HG02759 (cell line): ENCODE measurements at regions not wholly inside any gene's neighbourhood (a gene's known extent, or its start where the extent isn't known, plus 50 kb on each side); places are given as distances from the start of the nearest gene placed in this dataset.

Experiments
- ATAC-seq: cut with Tn5 transposase; IDR thresholded peaks from one replicate; pipeline ENCODE4 v1.9.1; 2021; ENCODE audit warnings: mild to moderate bottlenecking, moderate library complexity; ENCODE audit not compliant: unreplicated experiment

DNA sequence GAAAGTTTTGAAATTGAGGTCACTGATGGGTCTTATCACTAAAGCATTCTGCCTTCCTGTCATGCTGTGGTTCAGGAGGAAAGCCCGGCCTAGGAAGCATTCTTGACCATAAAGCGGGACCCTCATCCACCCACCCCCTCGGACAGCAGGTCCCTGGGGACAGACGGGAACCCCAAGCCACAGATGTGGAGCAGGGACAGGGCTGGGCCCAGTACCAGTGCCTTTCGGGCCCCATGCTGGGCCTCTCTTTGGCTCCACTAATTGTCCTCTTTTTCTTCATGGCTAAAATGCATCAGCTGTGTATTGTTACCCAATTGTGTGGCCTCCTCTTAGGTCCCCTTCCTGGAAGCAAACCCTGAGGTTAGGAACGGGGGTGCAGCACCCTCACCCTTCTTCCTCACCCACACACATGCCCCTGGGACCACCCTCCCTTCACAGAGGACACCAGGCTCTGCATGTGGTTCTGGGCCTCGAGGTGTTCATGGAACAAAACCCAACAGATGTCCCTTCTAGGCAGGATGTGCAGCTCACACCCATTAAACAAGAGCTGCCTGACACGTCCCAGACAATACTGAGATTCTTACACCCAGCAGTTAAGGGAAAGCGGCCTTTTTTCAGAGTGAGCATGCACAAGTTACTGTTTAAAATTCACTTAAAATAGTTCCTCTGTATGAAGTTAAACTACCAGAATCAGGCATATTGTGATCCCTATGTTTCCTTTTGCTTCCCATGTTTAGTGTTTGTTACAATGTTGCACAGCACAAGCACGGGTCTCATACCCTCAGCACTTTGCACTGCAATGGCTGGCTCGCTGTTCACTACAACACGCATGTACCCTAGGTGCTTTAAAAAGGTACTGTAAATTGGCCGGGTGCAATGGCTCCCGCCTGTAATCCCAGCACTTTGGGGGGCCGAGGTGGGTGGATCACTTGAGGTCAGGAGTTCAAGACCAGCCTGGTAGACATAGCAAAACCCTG is 807.6 kb downstream of the BRD1 start:
- no peak for ATAC-seq

DNA sequence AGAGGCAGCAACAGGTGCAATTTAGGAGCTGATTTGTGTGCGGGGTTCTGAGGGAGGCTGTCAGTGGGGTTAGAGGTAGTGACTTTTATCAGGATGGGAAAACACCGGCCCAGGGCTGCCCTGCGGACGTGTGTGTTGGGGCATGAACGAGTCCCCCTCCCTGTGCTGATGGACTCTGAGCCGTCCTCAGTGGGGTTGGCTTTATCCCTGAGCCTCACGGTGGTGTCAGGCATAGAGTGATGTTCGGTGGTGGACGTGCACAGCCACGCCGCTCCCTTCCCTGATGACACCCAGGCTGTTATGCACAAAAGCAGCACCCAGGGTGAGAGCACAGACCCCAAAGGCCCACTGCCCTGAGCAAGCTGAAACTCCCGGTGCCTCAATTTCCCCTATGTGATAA is 809.1 kb downstream of the BRD1 start:
- ATAC-seq = no peak

DNA sequence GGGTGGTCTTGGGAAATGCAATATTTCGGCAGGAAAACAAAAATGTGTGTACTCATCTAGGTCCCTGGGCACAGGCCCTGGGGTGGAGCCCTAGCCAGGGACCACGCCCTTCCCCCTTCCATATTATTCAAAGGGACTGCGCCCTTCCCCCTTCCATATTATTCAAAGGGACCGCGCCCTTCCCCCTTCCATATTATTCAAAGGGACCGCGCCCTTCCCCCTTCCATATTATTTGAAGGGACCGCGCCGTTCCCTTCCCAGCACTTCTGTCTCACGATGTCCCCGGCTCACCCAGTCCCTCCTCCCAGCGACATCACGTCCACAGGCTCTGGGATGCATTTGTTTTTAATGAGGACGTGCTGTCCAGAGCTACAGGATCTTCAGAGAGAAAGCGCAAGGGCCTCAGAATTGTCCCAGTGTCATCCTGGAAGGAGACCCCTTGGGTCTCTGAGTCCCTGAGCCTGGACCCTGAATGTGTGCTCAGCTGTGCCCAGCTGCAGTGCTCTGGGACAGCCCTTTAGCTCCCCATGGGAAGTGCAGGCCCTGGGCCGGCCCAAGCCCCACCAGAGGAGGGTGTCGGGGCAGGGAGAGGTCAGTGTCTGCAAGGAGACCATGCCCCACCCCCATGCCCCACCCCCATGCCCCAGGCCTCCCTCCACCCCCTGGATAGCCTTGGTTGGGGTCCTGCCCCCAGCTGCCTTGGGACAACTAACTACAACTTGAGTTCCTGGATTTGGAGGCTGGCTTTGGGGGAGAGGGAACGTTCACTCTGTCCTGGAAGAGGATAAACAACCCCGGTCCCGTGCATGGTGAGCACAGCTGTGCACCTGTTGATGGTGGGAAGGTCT is 810.0 kb downstream of the BRD1 start:
- ATAC-seq = no peak

DNA sequence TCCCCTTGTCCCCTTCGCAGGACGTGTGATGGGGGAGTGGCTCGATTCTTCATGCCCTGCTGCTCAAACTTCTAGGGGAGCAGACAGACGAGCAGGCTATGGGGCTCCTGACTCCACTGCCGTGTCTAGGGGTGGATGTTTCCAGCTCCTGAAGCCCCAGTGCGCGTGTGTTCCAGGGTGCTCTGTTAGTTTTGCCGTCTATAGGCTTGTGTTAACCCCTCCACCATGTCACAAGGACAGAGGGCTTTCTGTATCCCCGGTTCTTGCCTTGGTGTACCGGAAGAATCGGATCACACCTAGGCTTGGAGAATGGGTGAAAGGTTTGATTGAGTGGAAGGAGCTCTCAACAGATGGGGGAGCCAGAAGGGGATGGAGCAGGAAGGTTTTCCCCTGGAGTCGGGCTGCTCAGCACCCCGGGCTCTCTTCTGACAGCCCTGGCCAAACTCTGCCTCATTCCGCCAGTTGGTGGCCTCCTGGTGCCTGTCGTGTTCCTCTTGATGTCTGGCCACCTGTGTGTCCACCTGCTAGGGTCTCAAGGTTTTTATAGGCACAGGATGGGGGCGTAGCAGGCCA is 810.7 kb downstream of the BRD1 start:
- ATAC-seq = no peak

DNA sequence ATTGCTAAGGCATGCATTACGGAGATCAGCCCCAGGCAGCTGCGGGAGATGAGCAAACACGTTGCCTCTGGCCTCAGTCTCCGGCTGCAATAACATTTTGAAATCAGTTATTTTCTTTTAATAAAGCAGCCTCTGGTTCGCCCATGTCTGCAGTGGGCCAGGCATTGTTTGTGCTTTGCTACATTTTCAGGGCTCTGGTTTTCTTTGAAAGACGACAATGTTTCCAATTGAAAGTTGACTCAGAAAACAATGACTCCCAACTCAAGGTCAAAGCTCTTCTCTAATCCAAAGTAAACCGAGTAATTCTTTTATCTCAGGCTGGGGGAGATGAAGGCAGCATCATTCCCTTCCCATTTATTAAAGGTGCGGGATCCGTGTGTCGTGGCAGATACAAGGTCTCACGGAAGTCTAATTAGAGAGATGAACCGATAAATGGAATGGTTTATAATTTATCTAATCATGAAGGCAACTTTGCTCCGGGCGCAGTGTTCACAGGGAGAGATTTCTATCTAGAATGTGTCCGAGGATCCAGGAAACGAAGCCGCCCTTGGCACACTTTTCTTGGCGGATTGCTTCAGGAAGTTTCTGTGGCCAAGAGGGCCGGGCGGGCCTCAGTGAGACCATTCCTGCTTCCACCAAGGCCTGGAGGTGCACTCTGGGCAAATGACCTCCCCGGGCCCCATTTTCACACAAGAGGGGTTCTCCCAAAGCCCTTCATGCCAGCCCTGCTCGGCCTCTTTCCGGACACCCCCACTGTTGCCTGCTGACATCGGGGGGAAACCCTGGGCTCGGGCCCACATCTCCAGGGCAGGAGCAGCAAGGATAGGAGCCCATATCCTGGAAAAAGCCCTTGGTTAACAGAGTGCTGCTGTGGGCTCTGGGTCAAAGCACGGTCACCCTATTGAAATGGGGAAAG is 811.4 kb downstream of the BRD1 start:
- ATAC-seq = no peak

DNA sequence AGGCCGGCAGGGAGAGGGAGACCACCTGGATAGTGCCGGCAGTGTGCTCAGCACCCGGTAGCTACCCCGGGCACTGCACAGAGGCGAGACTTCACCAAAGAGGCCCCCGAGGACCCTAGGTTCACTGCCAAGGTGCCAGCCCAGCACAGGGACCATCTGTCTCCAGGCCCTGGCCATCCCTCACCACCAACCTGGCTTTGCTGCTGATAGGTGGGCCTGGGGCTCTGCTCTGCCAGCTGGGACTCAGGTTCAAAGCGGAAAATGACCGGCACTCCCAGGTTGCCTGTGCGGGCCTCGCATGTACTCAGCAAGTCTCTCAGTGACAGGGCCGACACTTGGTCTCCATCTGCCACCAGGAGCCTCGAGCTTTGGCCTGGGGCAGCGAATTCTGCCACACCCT is 812.2 kb downstream of the BRD1 start:
- no peak for ATAC-seq

DNA sequence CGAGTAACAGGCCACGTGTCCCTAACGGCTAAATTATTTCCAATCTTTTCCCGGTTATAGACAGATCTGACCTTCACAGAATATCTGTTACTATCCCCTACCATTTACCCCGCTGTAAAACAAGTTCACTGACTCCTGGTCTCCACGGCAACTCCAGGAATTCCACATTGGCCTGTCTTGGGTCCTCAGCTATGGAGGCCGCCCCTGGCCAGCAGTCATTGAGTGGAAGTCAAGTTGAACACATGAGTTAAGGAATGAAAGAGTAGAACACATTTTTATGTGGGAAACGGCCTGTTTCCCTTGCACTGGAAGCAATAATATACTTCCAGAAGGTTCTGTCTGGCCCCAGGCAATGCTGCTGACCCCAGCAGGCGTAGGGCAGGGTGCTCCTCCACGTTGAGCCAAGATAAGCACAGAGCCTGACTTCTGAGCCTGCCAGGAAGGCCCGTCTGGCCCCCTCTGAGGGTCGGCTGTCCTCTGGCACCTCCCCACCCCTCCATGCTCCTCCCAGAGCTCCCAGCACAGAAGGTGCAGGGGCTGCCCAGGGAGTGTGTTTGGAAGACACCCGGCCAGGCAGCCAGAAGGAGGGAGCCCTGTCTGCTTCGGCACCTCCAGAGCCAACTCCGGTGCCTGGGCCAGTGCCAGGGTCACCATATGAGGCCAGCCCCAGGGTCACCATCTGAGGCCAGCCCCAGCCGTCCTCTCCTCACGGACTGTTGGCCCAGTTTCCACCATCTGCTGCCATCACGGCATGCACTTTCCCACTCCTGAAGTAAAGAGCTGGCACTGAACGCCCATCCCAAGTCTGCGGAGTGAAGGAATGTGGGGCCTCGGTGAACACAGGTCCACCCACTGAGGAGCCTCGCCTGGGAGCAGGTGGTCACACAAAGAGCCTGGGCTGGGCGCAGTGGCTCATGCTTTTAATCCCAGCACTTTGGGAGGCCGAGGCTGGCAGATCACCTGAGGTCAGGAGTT is 813.2 kb downstream of the BRD1 start:
- ATAC-seq = no peak

DNA sequence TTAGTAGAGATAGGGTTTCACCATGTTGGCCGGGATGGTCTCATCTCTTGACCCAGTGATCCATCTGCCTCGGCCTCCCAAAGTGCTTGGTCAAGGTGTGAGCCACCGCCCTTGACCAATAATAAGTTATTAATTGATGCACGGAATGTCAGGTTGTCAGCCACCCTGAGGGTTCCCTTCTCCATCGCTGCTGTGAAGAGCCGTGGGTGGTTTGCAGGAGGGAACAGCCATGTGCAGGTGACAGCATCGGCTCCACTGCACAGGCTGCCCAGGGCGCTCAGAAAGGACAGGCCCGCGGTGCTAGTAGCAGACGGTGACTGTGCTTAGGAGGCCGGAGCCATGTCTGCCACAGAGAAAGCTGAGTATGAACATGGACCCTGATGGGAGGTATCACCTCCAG is 814.0 kb downstream of the BRD1 start:
- ATAC-seq = no peak

DNA sequence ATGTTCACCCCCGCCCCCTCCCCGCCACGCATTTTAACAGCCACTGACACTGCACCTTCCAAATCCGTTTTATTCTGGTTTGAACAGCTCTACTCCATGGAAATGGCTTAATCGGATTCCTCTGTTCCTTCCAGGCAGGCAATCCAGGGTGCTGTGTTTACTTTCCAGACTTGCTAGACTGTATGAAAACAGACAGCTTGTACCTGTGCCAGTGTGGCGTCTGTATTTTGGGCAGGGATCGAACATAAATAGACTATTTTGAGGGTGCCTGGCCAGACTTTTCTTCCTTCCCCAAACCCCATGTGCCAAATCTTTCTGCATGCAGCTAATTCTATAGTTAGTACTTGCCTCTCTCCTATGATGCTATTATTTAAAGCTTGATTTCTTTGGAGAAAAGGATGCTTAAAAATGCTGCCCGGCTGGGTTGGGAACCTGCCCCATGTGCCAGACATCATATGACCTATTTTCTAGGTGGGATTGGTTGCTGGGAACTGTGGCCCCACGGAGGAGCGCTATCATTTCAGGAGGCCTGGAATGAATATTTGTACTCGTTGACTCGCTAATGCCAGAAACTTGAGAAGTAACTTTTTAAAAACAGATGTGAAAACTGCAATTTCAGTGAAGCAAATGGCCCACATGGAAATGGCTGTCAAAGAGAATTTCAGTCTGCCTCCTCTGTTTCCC is 814.8 kb downstream of the BRD1 start:
- no peak for ATAC-seq

DNA sequence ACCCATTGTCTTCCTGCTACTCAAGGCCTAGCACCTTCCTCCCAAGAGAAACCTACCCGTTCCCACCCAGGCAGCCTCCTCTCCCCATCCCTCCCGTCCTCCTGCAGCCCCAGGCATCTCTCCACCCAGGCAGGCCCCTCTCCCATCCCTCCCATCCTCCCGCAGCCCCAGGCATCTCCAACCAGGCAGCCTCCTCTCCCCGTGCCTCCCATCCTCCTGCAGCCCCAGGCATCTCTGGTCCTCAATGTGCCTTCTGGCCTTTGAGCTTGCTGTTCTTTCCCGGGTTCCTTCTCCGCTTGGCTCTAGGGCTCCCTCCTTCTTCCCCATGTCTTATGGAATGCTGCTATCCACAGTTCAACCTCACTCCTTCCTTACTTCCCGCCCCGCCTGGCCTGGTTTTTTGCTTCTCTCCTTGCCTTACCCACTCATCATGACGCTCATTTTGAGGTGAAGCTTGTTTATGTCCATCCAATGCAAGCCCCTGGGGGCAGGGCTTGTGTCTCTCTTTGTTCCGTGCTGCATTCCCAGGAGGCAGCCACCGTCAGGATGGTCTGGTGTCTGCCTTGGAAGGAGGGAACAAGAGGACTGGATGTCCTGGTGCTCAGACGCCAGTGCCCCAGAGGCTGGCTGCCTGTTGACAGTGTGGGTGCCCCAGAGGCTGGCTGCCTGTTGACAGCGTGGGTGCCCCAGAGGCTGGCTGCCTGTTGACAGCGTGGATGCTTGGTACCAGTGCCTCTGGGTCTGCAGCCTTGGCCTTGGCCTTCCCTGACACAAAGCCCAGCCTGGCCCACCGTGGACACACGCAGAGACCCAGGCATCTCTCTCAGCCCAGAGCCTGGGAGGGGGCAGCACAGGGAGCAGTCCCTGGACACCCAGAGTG is 815.7 kb downstream of the BRD1 start:
- ATAC-seq = no peak

DNA sequence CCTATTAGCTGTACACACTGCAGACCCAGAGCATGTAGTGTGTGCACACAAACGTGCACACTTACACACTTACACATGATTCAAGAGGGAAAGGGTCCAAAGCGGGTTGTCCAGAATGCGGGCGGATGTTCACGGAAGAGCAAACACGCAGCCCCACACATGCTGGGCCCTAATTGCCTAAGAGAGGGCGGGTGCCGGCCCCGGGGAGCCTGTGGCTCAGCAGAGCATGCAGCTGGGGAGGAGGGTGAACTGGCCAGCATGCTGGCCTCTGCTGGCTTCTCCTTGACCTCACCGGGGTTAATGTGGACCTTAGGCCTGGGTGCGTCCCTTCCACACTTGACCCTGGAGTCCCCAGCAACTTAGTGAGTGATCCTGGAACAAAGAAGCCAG is 816.3 kb downstream of the BRD1 start:
- ATAC-seq = no peak

DNA sequence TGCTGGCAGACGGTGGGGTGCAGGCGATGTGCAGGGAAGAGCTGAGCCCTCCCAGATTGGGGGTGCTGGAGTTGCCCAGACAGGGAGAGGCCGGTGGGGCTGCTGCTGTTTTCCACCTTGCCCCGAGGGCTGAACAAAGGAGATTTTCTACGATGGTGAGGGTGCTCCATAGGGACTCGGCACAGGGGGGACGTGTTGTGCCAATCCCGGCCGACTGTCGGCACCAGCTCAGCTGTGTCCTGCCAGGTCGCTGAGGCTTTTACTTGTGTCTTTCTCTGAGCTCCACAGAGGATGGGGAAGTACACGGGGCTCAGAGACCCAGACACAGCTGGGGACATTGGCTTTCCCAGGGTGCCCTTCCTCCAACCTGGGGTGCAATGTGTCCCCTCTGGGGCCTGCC is 816.8 kb downstream of the BRD1 start:
- no peak for ATAC-seq

DNA sequence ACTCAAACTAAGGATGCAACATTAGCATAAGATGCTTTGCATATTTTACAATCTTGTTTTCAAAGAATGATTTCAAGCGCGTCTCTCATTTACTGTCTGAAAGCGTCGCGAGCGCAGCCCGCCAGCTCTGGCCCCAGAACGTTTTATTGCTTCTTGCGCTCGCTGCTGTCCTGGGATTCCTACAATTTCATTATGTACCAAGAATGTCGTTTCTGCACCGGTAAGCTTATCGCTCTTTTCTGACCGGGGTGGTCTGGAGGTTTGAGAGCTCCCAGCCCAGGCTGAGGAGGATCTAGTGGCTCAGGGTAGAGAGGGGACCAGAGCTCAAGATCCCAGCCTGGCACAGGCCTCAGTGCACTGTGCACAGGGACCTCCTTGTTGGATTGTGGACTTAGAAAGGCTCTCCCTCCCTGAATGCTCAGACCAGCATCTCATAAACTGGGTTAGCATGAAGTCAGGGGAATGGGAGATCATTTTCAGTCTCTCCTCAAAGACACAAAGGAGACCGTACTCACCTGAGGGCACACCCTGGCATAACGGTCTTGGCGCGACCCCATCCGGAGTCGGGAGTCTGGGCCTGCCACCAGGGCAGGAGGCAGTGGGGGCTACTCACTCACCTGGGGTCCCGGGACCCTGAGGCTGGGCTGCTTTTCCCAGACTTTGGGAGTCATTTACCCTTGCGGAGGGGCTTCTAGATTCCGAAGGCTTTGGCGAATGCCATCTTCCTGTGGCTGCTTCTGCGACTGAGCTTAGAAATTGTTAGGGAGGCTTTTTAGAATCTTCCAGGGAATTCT is 817.4 kb downstream of the BRD1 start:
- ATAC-seq = no peak

DNA sequence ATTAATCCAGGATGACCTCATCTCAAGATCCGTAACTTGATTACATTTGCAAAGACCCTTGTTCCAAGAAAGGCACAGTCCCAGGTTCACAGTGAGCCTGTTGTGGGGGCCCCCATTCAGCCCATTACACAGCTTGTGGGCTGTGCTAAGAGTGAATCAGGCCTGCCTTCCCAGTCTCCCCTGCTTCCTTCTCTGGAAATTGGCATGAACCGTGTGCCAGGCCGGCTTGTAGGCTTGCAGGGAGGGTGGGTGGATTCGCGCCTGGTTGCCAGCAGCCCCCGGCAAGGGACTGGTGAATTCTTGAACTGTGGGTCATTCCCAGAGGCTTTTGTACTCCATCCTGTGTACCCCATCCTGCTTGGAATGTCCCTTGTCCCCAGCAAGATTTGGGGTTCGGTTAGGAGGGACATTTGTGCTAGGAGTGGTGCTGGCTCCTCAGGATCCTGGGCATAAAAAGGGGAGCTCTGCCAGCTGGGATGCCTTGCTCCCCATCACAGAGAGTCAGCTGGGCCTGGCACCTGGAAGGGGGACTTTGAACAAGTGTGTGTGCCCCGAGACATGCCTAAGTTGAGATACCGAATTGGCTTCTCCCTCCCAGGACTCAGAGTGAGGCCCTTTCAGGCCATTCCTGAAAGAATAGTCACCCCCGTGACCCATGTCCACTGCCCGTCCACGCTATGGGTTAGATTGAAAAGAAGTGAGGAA is 818.2 kb downstream of the BRD1 start:
- no peak for ATAC-seq

DNA sequence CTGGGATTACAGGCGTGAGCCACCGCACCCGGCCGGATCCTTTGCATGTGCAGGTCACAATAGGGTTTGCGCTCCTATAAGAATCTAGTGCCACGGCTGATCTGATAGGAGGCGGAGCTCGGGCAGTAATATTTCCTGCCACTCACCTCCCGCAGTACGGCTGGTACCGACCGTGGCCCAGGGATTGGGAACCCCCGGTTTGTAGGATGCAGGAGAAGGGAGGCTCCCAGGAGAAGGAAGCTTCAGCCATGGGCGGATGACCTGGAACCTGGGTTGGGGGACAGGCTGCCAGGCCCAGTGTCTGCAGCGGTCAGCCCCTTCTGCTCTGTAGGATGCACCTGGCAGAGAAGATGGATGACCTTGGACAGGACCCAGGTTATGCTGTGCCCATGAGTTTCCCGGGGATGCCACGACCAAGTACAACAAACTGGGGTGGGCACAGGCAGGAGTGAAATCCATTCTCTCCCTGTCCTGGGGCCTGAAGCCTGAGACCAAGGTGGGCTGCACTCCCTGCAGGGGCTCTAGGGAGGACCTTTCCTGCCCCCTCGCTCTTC is 818.9 kb downstream of the BRD1 start:
- no peak for ATAC-seq

DNA sequence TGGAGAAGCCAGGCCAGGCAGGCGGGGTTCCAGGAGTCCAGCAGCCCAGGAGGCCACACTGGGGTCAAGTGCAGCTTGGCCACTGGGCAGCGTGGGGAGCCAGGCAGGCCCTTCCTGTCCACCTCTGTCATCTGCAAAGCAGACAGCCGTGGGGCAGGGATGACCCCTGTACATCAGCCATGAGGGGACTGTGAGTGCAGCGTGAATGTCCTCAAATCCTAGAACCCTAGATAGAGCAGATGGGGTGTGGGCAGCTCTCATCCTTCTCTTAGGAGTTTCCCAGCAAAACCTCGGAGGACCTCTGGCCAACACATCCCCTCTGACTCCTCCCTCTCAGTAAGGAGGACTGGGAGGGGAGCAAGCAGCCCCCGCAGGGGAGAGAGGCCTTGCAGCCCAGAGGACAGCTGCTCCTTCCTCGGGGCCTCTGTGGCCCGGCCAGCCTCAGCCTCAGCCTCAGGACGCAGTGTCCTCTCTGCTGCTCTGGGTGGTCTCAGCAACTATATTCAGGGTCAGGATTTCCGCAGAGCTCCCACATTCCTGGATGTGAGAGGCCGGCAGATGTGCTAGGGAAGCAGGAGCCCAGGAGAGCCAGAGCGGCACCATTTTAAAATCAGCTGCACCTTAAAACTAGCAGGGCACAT is 820.5 kb downstream of the BRD1 start:
- ATAC-seq = no peak
